ENCODE measurements at regions not wholly inside any gene's neighbourhood (a gene's known extent, or its start where the extent isn't known, plus 50 kb on each side); places are given as distances from the start of the nearest gene placed in this dataset.

- H3K4me1 ChIP-seq = no peaks in the 10 kb centered on the region
- H3F3A ChIP-seq (ENCODE audit: low read depth) = no peaks in the 10 kb centered on the region
- H3K4me2 ChIP-seq = no peak overlapping the region
- no peaks in the 10 kb centered on the region for H3K9me3 Mint-ChIP-seq
- no peak overlapping the region for H3K4me3 ChIP-seq
- H3K4me3 Mint-ChIP-seq = no peak overlapping the region
- H3K9ac ChIP-seq = no peak overlapping the region
- peaks cover 3% of the 10 kb centered on the region for H3K27me3 Mint-ChIP-seq (ENCODE audit: insufficient read depth, low read depth)
- H3K27ac Mint-ChIP-seq = peak overlapping the region; percentile 49
- H3K36me3 Mint-ChIP-seq = no peaks in the 10 kb centered on the region
- no peak overlapping the region for H2AFZ ChIP-seq (replicated peaks)
- no peaks in the 10 kb centered on the region for H3K79me2 ChIP-seq (ENCODE audit: low read depth)
- no peaks in the 10 kb centered on the region for H4K20me1 ChIP-seq (ENCODE audit: low read depth)
- no peak for DNase-seq (ENCODE audit: low spot score)
- TF ChIP-seq CTCF (IDR thresholded peaks at IDR 0.05) (no peak), EZH2phosphoT487 (IDR thresholded peaks at IDR 0.05) (no peak), EZH2 (IDR thresholded peaks at IDR 0.05) (no peak)
- H3K36me3 ChIP-seq = no peaks in the 10 kb centered on the region
- H3K9me3 ChIP-seq (ENCODE audit: low read depth) = no peaks in the 10 kb centered on the region
- H3K4me1 Mint-ChIP-seq = no peaks in the 10 kb centered on the region
- no peak overlapping the region for H3K27ac ChIP-seq
- no peaks in the 10 kb centered on the region for H3K27me3 ChIP-seq
These were observed 679.5 kb downstream of the MATN1 start for GRCh38 chr1:30043731-30044408.

GRCh38 chr1:30043256-30043655, 680.1 kb downstream of the MATN1 start:
- Histone ChIP-seq H3K4me2 (no peak overlapping the region), H3K9ac (no peak overlapping the region), H3K9me3 (ENCODE audit: low read depth) (no peaks in the 10 kb centered on the region), H3K27me3 (no peaks in the 10 kb centered on the region), H3F3A (ENCODE audit: low read depth) (no peaks in the 10 kb centered on the region), H3K4me3 (no peak overlapping the region), H2AFZ (replicated peaks) (no peak overlapping the region), H3K79me2 (ENCODE audit: low read depth) (no peaks in the 10 kb centered on the region), H3K4me1 (no peaks in the 10 kb centered on the region), H3K27ac (no peak overlapping the region), H4K20me1 (ENCODE audit: low read depth) (no peaks in the 10 kb centered on the region), H3K36me3 (no peaks in the 10 kb centered on the region)
- Mint-ChIP-seq H3K27me3 (ENCODE audit: insufficient read depth, low read depth) (peaks cover 3% of the 10 kb centered on the region), H3K4me1 (no peaks in the 10 kb centered on the region), H3K9me3 (peaks cover 2% of the 10 kb centered on the region), H3K4me3 (no peak overlapping the region), H3K27ac (no peak overlapping the region), H3K36me3 (no peaks in the 10 kb centered on the region)
- TF ChIP-seq EZH2 (IDR thresholded peaks at IDR 0.05) (no peak), CTCF (IDR thresholded peaks at IDR 0.05) (no peak), EZH2phosphoT487 (IDR thresholded peaks at IDR 0.05) (no peak)
- no peak for DNase-seq (ENCODE audit: low spot score)

- Mint-ChIP-seq H3K27me3 (ENCODE audit: insufficient read depth, low read depth) (peaks cover 3% of the 10 kb centered on the region), H3K36me3 (no peaks in the 10 kb centered on the region), H3K4me1 (no peaks in the 10 kb centered on the region), H3K27ac (no peak overlapping the region), H3K4me3 (no peak overlapping the region), H3K9me3 (peaks cover 3% of the 10 kb centered on the region)
- Histone ChIP-seq H3K4me2 (no peak overlapping the region), H3K27me3 (no peaks in the 10 kb centered on the region), H3K9me3 (ENCODE audit: low read depth) (no peaks in the 10 kb centered on the region), H3K4me3 (no peak overlapping the region), H3K27ac (no peak overlapping the region), H4K20me1 (ENCODE audit: low read depth) (no peaks in the 10 kb centered on the region), H3K79me2 (ENCODE audit: low read depth) (no peaks in the 10 kb centered on the region), H3K36me3 (no peaks in the 10 kb centered on the region), H3F3A (ENCODE audit: low read depth) (no peaks in the 10 kb centered on the region), H3K9ac (no peak overlapping the region), H2AFZ (replicated peaks) (no peak overlapping the region), H3K4me1 (no peaks in the 10 kb centered on the region)
- no peak for DNase-seq (ENCODE audit: low spot score)
- TF ChIP-seq CTCF (IDR thresholded peaks at IDR 0.05) (no peak), EZH2 (IDR thresholded peaks at IDR 0.05) (no peak), EZH2phosphoT487 (IDR thresholded peaks at IDR 0.05) (no peak)
These were observed 680.8 kb downstream of the MATN1 start for GRCh38 chr1:30042438-30043147.

All from neural progenitor cell (in vitro differentiated cells).